Loucy (cell line): ENCODE measurements at regions not wholly inside any gene's neighbourhood (a gene's known extent, or its start where the extent isn't known, plus 50 kb on each side); places are given as distances from the start of the nearest gene placed in this dataset.

ENCODE experiments used
- EZH2phosphoT487 ChIP-seq: fragments of 200-600 bp; IDR thresholded peaks from 2 replicates; pipeline ENCODE4 v1.6.1; 2018; ENCODE audit warnings: antibody characterized with exemption, mild to moderate bottlenecking, moderate library complexity, borderline replicate concordance
- TF ChIP-seq, protein P1 (sequence below): fragments of 200-600 bp; sonication (generic); conservative IDR thresholded peaks from 2 replicates; pipeline ENCODE4 v1.5.1; 2014; ENCODE audit warnings: mild to moderate bottlenecking, antibody characterized with exemption, low read length

DNA sequence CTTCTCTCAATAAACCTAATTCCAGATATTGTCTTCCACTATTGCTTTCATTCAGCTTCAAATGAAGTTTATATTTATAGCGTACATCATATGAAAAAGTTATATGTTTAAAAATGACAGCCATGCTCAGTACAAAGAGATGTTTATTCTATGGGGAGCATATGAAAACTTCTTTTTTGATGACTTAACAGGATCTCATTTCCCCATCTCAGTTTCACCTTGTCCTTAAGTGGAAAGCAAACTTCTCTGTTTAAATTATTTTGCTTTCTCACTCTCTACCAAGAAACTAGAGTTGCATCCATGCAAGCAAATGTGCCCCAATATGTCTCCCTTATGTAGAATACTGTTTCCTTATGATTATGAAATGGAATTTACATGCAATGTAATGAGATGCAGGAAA, 799.5 kb upstream of the RGS18 start:
- TF ChIP-seq, protein P1, sequence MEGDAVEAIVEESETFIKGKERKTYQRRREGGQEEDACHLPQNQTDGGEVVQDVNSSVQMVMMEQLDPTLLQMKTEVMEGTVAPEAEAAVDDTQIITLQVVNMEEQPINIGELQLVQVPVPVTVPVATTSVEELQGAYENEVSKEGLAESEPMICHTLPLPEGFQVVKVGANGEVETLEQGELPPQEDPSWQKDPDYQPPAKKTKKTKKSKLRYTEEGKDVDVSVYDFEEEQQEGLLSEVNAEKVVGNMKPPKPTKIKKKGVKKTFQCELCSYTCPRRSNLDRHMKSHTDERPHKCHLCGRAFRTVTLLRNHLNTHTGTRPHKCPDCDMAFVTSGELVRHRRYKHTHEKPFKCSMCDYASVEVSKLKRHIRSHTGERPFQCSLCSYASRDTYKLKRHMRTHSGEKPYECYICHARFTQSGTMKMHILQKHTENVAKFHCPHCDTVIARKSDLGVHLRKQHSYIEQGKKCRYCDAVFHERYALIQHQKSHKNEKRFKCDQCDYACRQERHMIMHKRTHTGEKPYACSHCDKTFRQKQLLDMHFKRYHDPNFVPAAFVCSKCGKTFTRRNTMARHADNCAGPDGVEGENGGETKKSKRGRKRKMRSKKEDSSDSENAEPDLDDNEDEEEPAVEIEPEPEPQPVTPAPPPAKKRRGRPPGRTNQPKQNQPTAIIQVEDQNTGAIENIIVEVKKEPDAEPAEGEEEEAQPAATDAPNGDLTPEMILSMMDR, result no peak
- no peak for TF ChIP-seq EZH2phosphoT487
